HS-27A (cell line): ENCODE measurements at regions not wholly inside any gene's neighbourhood (a gene's known extent, or its start where the extent isn't known, plus 50 kb on each side); places are given as distances from the start of the nearest gene placed in this dataset.
"Not testable (repeated sequence)": the region's sequence is repeated elsewhere in the genome, so short reads cannot be mapped to it uniquely, and the experiment has no call there.

Experiments used
- DNase-seq: peaks from one replicate; pipeline ENCODE4 v3.0.0-alpha.2; 2012; ENCODE audit warnings: low read depth, missing footprints

DNA sequence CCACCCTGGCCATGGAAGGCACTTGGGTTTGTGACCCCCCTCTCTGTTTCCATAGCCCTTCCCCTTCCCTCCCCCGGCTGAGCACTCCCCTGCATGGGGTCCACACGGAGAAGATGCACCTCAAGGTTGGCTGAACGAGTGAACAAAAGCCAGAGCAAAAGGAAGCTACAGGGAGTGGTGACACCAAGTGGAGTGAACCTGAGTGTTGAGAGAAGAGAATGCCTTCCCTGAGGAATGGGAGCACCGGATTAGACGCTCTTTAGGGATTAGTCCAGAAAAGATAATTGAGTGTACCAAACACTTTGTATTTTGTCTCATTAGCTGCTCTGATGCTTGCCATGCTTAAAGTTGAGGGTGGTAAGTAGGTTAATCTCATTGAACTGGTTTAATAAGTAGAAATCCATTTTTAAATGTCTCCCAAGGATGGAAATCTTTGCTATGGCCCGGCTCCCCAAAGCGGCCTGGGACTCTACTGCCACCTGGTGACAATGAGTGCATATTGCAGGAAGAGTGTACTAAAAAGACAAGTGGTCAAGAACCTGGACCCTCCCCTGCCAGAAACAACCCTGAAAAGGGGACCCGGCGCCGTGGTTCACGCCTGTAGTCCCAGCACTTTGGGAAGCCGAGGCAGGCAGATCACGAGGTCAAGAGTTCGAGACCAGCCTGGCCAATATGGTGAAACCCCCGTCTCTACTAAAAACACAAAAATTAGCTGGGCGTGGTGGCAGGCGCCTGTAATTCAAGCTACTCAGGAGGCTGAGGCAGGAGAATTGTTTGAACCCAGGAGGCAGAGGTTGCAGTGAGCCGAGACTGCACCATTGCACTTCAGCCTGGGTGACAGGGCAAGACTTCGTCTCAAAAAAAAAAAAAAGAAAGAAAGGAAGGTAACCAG lies 150.6 kb upstream of the ZC3H12A start:
- DNase-seq, result no peak

DNA sequence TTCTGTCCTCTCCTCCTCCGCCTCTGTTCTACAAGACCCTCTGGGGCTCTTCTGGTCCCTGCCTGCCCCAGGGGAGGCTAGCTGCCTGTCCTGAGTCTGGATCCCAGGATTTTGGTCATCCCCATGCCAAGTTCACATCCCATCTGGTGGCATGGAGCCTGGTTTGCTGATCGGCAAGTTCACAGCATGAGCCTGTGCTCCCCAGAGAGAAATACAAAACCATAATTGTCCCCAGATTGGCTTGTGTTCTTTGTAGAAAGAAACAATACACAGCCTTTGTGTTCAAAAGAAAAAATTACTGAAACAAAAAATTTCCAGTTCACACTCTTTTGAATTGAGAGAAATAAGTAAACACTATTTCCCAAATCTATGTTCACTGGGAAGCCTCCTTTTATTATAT lies 149.4 kb upstream of the ZC3H12A start:
- DNase-seq, result no peak

DNA sequence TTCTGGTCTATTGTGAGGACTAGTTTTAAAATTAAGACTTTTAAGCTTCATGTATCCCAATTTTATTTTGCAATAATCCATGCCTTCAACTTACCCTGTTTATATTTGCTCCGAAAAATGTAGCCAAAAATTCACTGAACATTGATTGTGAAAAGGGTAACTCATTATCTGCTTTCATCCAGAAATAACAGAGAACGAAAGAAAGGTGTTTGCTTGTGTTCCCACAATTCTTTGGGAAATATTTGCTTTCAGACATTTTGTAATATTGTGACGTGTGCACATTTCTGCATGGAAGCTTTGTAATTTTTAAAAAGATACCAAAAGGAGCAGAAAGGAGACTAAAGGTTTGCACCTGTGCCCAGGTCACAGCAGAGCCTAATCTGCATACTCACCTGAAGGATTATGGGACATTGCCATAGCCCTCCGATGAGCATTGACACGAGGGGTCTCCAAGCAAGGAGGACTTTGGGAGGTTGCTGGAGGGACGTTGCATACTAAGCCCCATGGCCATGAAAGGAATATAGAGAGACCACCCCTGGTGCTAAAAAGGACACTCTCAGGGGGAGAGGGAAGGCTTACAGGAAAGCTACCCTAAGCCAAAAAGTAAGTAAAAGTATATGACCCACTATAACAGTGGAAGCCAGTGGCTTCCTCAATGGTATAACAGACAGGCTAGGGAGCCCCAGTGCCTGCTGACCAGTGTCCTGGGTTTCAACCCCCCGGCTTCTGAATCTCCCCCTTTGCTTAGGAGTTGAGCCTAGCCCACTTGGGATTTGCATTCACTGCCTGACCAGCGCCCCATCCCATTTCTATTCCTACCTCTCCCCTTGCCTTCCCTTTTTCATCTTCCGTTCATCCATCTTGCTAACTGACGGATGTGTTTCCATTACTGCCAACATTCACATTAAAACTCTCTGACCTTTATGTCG lies 148.6 kb upstream of the ZC3H12A start:
- no peak for DNase-seq

DNA sequence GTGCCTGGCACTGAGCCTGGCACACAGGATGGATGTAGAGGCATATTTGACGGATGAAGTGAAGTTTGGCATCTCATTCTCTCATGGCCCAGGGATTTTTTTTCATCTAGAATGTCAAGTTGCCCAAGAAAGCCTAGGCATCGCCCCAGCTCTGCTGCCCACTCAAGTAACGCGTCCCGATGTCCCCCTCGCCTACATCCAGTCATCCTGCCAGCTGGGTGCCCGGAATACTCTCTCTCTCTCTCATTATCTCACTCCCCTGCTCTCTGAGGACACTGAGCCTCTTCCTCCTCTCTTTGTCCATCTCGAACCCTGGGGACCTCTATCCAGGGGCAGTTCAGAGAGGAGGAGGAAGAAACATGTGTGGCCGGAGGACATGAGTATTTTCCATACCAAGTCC lies 142.3 kb upstream of the ZC3H12A start:
- DNase-seq, result no peak

DNA sequence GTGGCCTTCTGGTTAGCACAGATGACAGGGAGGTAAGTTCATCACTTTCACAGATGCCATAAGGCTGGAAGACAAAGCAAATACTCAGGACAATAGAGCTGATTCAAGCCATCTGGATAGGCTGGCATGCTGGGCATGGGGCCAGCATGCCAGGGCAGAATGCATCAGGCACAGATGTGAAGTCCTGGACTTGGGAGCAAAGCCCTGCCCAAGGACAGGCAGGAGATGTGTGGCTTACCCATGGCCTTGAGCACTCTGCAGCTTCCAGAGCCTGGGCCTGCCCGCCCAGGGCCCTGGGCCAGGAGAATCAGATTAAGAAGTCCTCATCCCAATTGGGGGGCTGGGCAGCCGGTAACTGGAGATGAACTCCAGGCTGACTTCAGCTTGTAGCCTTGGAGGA lies 135.7 kb upstream of the ZC3H12A start:
- DNase-seq, result no peak

DNA sequence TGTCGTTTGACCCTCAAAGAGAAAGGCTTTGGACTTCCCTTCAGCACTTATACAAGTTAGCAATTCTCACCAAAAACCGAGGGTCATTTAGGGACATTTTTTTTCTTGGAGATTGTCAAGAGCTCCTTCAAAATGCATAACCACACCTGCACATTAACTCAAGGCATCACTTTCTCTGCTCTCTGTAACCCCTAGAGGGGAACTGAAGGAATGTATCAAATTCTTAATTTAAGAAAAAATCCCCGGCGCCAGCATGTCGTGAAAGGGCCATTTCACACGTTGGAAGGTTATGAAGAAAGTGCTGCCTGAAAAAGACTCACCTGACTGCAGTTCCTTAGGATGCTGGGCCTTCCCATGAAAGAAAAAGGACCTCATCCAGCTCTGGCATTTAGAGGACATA lies 131.6 kb upstream of the ZC3H12A start:
- DNase-seq, result no peak

DNA sequence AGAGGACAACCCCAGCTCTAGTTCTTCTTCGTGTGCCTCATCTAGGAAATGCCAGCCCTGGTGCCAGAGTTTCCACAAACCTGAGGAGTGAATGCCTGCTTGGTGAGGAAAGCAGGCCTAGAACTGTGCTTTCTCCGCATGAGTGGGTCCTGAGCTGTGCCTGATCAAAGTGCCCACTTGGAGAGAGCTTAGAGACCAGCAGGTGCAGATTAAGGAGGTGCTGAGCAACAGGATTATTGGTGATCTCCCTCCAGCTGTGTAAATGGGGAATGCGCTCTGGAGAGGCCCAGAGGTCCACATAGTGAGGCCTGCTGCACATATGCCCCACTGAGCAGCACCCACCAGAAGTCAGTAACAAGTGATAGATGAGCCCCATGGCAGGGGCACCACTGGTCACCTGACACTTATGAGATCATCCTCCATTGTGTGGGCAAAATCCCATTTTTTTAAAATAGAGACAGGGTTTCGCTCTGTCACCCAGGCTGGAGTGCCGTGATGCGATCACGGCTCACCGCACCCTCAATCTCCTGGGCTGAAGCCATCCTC lies 127.2 kb upstream of the ZC3H12A start:
- no peak for DNase-seq

DNA sequence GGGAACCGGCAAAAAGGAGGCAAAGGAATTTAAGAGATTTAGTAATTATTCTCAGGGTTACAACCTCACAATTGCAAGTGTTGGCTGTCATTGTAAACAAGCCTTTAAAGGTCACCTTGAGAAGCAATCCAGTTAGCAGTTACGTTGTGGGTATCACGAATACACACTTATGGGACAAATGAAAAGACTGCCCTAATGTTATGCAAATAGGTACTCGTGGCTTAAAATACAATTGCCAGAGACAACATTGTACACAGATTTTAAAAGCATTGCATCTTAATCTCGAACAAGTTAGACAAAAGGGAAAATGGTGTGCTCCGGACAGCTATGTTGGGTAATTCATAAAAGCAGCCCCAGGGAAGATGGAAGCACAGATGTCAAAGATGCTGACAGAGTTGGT lies 120.5 kb upstream of the ZC3H12A start:
- no peak for DNase-seq

DNA sequence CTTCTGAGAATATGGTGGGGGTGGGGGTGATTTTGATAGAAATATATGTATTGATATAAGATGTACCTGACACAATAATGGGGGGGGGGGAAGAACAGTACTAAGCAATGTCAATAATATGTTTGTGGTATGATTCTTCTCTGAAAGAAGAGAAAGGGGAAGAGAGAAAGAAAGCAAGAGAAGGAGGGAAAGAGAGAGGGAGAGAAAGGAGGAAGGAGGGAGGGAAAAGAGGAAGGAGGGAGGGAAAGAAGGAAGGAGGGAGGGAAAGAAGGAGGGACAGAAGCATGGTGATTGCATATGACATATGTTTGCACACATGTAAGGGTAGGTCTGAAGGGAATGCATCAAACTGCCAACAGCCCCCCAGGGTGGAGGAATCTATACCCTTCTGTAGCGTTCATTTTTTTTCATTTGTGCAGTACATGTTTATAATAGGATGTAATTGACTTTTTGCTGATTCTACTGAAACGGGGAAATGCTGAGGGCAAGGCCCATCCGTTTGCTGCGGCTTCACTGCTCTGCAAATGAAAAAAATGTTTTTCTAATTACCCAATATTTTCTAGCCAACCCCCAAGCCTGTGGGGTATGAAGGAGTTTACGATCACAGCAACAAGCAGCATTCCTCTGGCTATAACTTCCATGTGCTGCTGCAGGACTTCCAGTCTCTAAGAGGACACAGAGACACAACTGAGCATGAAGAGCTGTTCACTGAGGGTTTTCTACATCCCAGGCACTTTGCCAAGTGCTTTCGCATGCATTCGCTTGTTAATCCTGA lies 119.3 kb upstream of the ZC3H12A start:
- no peak for DNase-seq

DNA sequence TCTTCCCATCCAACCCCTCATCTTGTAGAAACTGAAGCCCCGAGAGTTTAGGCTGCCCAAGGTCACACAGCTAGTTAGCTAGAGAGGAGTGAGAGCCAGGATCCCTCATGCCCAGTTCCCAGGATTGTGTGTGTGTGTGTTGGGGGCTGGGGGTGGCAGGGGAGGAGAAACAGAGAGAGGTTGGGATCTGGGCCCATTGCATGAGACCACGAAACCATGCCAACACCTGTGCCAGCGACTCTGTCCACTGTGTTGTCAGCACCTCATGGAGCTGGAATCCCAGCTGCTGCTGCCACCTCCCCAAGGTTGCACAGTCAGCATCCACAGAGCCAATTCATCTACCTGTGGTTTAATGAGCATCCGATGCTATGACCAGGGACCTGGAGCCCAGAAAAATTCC lies 115.4 kb upstream of the ZC3H12A start:
- DNase-seq, result no peak

DNA sequence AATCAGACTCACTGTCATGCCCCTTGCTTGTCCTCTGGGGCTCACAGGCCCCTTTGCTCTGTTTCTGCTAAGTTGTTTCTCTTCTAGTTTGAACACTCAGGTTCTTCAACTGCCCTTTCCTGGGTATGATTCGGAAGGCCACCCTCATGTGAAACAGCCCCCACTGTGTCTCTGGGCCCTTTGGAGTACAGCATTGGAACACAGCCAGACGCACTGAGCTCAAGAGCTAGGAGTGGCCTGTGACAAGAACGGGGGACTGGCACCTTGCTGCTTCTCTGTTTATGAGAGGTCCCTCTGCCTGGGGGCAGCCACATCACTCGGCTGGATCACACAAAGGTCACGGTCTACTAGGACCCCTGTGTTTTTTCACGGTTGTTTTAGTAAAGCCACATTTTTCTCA lies 114.4 kb upstream of the ZC3H12A start:
- DNase-seq, result no peak

DNA sequence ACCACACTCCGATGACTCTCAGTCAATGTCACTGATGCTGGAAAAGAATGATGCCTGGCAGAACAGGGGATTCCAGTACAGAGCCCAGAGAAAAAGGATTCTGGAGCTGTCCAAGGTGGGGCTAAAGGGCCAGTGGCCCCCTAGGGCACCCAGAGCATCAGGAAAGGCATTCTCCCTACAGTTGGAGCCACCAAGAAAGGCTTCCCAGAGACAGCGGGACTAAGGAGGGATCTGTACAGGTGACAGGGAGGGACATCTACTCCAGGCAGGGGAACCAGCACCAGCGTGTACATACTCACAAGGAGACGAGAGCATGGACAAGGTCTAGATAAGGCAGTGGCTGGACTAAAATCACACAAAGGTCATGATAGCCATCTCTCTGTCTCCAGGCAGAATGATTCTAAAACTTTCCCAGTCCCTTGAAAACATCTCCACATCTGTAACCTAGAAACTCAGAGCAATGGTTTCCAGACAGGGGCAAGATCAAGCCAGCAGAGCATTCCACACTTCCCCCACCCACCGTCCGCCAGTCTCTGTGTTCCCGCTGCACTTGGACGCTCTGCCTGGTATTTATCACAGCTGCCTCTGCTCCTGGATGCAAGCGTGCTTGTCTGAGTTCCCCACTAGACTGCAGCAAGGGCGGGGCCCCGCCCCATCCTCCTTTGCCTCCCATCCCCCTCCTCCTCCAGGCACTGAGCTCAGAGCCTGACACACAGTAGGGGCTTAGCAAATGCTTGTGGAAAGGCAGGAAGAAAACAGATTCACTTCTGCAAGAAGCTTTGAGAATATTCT lies 111.6 kb upstream of the ZC3H12A start:
- no peak for DNase-seq

DNA sequence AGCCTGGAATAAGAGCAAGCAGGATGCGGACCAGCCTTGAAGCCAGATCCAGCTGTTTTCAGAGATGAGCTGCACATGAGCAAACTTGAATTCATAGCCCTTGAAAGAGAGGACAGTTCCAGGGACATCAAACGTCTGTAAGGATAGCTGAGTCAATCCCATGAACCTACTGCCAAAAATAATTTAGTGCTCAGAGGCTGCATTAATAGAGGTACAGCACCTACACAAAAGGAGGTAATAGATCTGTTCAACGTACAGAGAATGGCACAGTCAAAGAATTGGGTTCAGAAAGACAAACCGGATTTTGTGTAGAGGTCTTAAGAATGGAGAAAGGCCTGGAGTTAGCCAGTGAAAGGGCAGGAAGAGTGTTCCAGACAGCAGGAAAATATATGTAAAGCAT lies 110.8 kb upstream of the ZC3H12A start:
- no peak for DNase-seq

DNA sequence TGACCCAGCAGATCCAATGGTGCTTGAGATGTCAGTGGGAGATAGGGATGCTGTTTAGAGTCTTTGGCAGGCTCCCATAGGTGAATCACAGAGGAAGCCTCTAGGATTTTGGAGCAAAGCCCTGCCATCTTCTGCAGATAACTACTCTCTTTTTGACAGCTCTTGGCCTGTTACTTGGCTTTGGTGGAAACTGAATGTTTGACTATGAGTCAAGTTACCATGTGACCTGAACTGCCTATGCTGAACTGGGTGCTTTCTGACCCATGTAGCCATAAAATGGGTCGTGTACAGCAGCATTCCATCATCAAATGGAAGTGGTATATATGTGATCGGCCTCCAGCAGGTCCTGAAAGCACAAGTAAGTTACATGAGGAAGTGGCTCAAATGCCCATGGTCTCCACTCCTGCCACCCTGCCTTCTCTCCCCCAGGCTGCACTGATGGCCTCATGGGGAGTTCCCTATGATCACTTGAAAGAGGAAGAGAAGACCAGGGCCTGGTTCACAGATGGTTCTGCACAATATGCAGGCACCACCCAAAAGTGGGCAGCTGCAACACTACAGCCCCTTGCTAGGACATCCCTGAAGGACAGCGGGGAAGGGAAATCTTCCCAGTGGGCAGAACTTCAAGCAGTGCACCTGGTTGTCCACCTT lies 105.6 kb upstream of the ZC3H12A start:
- not testable (repeated sequence) for DNase-seq

DNA sequence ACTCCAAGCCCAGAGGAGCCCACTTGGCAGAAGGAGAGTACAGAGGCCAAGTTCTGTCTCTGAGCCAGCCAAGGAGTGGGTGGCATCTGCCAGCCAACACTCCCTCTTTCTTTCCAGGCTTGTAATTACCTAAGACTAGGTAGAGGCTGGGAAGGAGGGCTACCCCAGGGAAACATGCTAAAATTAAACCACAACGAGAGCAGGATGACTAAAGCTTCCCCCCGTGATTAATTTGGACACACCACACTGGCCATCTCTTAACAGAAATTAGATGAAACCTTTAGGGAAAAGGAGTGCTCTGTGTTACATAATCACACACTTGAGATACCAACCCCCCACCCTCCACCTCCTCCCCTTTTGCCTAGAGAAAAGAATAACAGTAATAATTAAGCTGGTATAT lies 102.1 kb upstream of the ZC3H12A start:
- DNase-seq, result no peak

DNA sequence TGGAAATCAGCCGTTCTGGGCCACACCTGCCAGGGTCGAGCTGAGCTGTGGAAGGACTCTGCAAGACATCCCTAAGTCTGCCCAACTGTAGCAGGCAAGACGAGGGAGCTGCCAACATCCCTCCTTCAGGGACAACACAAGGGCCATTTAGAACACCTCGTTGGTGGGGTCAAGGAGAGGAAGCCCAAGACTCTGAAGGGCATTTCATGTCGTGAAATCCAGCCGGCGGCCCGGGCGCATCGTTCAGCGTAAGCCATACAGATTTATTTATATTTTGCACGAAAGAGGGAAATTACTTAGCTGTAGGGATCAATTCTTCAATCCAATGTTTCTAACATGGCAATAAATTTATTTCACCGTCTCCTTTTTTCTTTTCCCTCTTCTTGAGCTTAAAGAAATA lies 101.7 kb upstream of the ZC3H12A start:
- no peak for DNase-seq

DNA sequence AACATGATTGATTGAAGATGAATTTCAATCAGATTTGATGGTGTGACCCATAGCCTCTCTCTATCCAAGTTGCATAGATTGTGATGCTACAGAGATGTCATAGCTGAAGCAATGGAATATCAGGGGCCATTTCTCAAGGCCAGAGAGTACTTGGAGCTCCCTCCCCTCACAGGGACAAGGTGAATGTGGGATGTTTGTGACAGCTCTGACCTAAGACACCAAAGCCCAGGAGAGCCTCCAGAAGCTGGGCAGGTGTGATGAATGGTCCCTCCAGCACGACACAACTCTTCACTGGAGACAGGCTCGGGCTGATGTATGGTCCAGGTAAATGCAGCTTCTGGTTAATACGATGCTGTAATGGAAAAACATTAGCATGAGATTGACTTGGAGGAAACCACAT lies 101.0 kb upstream of the ZC3H12A start:
- no peak for DNase-seq

DNA sequence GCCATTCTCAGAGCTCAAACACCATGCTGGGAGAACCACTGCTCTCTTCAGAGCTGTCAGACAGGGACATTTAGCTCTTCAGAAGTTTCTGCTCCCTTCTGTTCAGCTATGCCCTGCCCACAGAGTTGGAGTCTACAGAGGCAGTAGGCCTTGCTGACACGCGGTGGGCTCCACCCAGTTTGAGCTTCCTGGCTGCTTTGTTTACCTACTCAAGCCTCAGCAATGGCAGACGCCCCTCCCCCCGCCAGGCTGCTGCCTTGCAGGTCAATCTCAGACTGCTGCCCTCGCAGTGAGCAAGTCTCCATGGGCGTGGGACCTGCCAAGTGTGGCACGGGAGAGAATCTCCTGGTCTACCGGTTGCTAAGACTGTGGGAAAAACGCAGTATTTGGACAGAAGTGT lies 93.8 kb upstream of the ZC3H12A start:
- DNase-seq, result not testable (repeated sequence)

DNA sequence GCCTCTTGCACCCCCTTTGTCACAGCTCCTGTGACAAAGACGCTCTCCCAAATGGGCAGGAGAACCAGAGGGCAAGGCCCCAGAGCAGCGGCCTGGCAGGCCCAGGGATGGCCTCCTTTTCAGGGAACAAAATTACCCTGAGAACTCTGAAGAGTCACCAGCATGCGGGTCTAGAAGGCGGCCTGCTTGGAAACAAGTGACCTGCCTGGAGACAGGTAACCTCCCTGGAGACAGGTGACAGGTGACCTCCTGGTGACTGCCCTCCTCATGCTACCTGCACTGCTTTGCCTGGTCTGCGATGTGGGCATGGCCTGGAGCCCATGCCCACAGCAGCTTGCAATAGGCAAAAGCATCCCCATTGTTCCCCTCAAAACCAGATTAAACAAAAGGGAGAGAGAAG lies 86.5 kb upstream of the ZC3H12A start:
- no peak for DNase-seq

DNA sequence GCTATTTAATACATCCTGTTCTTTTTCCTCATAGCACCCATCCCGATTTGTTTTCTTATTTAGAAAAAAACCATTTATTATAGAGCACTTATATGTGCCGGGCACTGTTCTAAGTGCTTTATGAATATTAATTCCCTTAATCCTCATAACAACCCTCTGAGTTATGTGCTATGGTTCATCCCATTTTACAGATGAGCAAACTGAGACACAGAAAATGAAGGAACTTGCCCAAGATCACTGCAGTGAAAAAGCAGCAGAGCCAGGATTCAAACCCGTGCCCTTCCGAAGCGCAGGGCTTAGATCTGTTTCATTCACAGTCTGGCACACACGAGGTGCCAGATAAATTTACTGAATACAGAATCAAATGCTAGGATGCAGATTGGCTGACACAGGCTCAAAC lies 85.1 kb upstream of the ZC3H12A start:
- no peak for DNase-seq
